Body of pancreas (tissue), 4 donors: ENCODE measurements at regions not wholly inside any gene's neighbourhood (a gene's known extent, or its start where the extent isn't known, plus 50 kb on each side); places are given as distances from the start of the nearest gene placed in this dataset.

Experiments used
- CTCF ChIP-seq, 7 experiments: fragments of 450-650 bp in 4 of 7; fragments of 200-600 bp in 3 of 7; sonication (generic) in 3 of 7; IDR thresholded peaks; one replicate each; pipeline ENCODE4 v1.5.1; 2016 to 2019; ENCODE audit warnings: antibody characterized with exemption in 7 of 7
- POLR2A ChIP-seq, 3 donors: fragments of 450-650 bp; IDR thresholded peaks; one replicate each; pipeline ENCODE4 v1.6.1; 2016; ENCODE audit warnings: antibody characterized with exemption in 3 of 3, mild to moderate bottlenecking in 2 of 3

- no peak for TF ChIP-seq CTCF (IDR thresholded peaks at IDR 0.05)
- TF ChIP-seq POLR2A (IDR thresholded peaks at IDR 0.05), result no peak
Measured at GRCh38 chr1:235045034-235045690, 83.5 kb downstream of the TOMM20 start.
